Myocyte (in vitro differentiated cells): ENCODE measurements at regions not wholly inside any gene's neighbourhood (a gene's known extent, or its start where the extent isn't known, plus 50 kb on each side); places are given as distances from the start of the nearest gene placed in this dataset.
"Not testable (repeated sequence)": the region's sequence is repeated elsewhere in the genome, so short reads cannot be mapped to it uniquely, and the experiment has no call there.

Source experiments
- DNase-seq: peaks from one replicate; pipeline ENCODE4 v3.0.0-alpha.2; 2012; ENCODE audit warnings: low read depth

GRCh38 chr7:8809320-8809719 lies 375.9 kb downstream of the NXPH1 start:
- no peak for DNase-seq

- no peak for DNase-seq
Measured at GRCh38 chr7:8817448-8818036, 384.1 kb downstream of the NXPH1 start.

DNA sequence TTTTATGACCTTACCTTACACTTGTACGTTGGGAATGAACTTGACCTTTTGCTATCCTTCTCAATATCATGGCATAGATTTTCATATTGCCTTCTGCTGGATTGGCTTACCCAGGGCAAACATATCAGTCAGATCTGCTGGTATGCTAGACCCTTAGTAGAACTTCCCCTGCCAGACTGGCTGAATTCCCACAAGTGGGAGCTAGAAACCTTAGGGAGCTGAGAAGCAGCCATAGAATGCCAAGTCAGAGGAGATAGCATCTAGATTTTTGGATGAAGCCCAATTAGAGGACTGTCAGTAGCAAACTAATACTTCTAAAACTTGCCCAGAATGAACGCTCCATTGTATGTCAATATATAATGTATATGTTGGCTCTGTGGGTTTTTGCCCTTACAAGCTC lies 385.0 kb downstream of the NXPH1 start:
- no peak for DNase-seq

DNA sequence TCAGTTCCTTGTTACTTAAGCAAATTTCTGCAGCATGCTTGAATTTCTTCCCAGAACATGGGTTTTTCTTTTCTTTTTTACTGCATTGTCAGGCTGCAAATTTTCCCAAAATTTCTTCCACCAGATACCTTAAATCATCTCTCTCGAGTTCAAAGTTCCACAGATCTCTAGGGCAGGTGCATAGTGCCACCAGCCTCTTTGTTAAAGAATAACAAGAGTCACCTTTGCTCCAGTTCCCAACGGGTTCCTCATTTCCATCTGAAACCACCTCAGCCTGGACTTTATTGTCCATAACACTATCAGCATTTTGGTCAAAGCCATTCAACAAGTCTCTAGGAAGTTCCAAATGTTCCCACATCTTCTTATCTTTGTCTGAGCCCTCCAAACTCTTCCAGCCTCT lies 389.2 kb downstream of the NXPH1 start:
- DNase-seq, result no peak

DNA sequence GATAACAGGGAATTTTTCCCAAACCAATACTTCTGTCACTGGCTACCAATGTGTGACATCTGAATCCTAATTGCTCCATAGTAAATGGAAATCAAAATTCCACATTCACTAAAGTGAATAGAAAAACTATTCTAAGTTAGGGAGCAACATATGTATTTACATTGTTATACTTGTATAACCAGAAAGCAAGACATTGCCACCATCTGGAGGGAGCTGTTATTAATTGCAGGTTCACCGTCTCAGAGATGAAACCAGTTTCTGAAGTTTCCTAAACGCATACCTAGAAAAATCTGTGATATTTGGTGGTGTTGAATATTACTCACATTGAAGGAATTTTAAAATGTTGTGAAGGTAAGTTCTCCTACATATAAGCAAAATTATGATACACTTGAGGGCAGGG lies 390.1 kb downstream of the NXPH1 start:
- no peak for DNase-seq

DNA sequence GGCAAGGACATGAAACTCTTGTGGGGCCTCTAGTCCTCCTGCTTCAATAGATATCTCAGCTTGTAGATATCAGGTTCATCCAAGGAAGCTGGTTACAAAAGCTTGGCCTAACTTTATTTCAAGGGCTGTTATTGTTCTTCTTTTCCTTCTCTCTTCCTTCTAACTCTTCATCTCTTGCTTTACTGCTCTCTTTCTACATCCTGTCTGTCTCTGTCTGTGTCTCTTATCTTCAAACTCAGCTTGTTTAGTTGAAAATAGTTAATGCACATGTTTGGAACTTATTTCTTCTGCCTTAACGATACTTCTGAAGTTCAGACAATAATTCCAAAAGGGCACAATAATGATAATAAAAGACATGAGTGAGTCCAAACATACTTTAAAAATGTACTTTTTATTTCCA lies 393.9 kb downstream of the NXPH1 start:
- no peak for DNase-seq

GRCh38 chr7:8829100-8829499 lies 395.7 kb downstream of the NXPH1 start:
- DNase-seq, result no peak

DNA sequence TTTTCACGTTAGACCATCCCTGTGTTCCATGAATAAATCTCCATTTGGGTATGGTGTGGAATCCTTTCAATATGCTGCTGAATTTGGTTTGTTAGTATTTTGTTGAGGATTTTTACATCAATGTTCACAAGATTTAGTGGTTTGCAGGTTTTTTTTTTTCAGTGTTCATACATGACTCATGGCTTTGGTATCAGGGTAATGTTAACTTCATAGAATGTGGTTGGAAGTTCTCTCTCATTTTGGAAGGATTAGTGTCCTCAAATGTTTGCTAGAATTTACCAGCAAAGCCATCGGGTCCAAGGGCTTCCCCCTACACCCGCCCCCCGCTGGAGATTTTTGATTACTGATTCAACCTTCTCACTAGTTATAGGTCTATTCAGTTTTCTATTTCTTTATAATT lies 398.0 kb downstream of the NXPH1 start:
- DNase-seq, result no peak

DNA sequence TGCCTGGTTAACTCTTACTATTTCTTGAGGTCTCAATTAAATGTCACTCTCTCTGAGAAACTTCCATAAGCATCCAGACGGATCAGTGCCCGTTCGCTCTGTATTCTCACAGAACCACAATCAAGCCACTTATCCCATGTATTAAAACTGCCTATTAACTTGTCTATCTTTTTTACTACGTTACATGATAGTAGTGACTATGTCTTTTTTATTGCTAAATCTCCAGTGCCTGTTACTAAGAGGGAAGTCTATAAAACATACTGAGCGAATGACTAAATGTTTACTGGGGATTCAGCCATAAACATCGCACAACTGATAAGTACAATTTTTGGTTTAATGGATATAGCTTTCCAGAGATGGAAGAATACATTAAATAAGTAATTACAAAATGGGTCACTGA lies 399.9 kb downstream of the NXPH1 start:
- DNase-seq, result no peak

- DNase-seq, result no peak
Measured at GRCh38 chr7:8841171-8841570, 407.8 kb downstream of the NXPH1 start.

DNA sequence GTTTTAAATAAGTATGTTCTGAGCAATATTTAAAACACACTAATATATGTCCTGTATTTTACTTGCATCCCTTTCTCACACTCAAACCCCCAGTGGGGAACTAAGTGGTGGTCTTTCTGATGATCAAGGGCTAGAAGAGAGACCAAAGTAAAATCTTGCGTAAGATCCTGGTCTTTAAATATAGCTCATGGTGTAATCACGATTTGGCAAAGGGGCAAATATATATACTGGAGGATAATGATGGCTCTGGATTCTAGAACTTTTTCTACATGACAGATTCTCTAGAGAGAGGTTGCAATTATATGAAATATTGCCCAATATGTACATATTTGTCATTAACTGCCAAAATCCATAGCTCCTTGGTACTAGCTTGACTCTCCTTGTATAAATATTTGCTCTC lies 438.3 kb downstream of the NXPH1 start:
- no peak for DNase-seq

DNA sequence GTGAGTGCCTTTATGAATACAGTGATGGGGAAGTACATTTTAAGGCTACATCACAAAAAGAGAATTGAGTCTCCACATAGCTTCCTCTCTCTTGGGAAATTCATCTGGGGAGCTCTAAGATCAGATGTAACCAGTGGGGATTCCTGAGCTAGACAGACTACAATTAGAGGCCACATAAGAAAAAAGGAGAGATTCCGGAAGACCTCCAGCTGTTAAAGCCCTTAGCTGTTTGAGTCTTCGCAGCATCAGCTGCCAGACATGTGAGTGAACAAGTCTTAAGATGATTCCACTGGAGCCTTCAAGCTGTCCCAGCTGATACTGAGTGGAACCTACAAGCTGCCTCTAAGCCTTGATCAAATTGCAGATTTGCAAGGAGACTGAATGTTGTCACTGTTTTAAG lies 448.5 kb downstream of the NXPH1 start:
- no peak for DNase-seq

DNA sequence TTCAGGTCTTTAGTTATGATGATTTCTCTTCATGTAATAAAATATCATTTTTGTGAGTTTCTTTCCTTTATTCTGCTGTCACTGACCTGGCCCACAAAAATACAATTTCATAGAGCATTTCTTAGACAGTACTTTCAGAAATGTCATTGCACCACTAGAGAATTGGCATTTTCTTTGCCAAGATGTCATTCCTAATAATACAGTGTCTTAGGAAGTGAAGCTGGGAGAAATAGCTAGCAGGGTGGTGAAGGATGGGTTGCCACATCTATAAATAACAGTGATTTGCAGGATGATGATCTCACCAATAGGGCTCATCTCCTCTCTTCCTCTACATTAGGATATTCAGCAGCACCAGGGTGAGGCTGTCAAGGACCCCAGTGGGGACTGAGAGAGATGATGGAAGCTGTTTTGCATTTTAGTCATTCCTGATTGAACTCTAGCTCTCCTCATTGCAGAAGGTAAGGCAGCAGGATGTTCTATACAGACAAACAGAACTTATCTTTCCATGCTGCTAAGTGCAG lies 452.1 kb downstream of the NXPH1 start:
- no peak for DNase-seq

DNA sequence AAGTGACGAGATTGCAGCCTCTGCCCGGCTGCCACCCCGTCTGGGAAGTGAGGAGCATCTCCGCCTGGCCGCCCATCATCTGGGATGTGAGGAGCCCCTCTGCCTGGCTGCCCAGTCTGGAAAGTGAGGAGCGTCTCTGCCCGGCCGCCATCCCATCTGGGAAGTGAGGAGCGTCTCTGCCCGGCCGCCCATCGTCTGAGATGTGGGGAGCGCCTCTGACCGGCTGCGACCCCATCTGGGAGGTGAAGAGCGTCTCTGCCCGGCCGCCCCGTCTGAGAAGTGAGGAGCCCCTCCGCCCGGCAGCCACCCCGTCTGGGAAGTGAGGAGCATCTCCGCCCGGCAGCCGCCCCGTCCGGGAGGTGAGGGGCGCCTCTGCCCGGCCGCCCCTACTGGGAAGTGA lies 456.9 kb downstream of the NXPH1 start:
- DNase-seq, result not testable (repeated sequence)

DNA sequence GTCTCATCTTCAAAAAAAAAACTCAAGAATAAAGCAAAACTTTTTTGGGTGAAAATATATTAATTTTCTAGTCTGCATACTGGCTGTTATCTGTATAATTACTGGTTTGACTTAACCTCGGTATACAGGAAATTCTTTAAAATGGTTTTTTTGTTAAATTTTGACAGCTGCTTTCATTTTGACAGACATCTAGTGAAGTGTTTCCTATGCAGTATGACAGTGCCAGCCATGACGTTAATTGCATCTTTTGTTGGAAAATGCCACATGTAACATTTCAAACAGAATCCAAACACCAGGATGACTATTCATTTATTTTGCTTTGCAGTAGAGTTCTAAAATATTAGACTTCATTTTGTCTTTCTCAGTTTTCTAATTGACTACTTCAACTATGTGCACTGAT lies 460.4 kb downstream of the NXPH1 start:
- DNase-seq, result no peak

GRCh38 chr7:8906396-8907075 lies 473.1 kb downstream of the NXPH1 start:
- DNase-seq, result no peak

DNA sequence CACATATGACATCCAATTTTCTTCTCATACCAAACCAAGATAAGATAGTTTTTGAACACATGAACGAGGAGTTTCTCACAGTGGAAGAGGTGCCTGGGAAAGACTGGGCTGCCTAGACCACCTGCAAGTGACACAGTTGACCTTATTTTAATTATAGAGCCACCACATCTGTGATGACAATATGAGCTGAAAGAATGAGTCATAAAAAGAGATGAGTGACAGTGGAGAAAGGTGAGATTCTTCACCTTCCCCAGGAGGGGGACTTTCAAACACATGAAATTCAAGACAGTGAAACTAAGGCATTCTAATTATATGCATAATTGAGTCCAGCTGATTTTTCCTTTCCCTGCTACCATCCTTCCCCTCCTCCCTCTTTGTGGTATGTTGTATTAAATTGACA lies 475.5 kb downstream of the NXPH1 start:
- no peak for DNase-seq

DNA sequence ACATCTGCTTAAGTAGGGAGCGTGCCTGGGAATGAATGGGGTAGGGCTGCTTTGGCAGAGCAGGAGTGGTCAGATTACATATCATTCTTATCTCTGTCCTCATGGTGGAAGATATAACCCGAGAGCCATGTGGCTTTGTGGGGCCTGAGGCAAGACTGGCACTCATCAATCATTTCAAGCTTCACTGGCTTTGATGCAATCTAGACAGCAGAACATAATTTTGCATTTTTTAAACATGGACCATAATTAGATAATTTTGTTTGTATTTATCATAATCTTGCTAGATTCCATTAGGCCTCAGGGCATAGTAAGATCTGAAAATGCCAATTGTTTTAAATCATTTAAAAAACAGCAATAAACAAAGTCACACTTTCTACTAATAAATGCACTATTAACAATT lies 480.3 kb downstream of the NXPH1 start:
- DNase-seq, result no peak

DNA sequence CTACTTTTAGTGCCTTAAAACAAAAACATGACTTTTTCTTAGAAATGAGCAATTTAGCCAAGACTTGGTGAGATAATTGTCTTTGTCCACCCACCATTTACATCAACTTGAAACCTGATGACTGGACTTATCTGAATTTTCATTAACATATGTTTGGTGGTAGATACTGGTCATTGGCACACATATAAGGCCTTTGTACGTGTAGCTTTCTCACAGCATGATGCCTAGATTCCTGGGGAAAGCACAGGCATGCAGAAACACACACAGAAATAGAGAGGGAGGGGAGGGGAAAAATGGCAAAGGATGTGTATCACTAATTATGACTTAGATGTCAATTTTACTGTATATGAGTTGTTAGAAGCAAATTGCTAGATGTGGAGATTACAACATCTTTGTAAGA lies 488.4 kb downstream of the NXPH1 start:
- no peak for DNase-seq

- DNase-seq, result no peak
Measured at GRCh38 chr7:8922726-8923125, 489.3 kb downstream of the NXPH1 start.

- DNase-seq, result no peak
Measured at GRCh38 chr7:8923164-8923806, 489.9 kb downstream of the NXPH1 start.

DNA sequence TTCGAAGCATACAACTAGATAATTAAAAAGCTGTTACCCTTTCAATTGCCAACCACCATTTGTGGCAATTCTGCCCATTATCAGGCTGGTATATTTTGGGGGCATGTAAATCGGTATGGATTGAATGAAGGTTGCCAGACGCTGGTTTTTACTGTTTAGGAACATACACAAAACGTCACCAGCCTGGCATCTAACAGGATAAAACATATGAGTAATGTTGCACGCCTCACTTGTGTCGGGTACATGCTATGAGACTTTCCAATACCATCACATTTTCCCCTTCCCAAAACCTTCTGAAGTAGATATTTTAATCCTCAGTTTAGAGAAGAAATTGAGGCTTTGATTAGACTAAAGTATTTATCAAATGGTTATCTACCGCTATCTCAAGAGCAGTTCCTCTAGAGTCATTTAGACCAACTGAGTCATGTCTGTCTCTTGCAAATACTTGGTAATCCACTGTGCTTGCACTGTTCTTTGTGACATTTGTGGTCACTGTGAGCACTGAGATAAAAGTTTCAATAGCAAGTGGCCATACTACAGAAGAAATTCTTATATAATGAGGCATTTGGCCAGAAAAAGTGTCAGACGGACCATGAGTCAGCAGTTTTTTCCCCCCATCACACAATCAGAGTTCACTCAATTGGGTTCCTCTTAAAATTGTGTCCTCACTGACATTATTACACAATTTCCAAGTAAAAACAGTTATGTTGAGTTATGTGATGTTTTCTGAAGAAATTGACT lies 498.7 kb downstream of the NXPH1 start:
- no peak for DNase-seq
